Esophagus muscularis mucosa (tissue), 3 donors: ENCODE measurements at regions not wholly inside any gene's neighbourhood (a gene's known extent, or its start where the extent isn't known, plus 50 kb on each side); places are given as distances from the start of the nearest gene placed in this dataset.

Experiments used
- CTCF ChIP-seq, 3 experiments: fragments of 200-600 bp in 2 of 3; fragments of 450-650 bp in 1 of 3; sonication (generic) in 2 of 3; IDR thresholded peaks; one replicate each; pipeline ENCODE4 v1.5.1; 2017 to 2019; ENCODE audit warnings: antibody characterized with exemption in 3 of 3, mild to moderate bottlenecking in 2 of 3, moderate library complexity in 1 of 3
- POLR2A ChIP-seq: fragments of 450-650 bp; IDR thresholded peaks from one replicate; pipeline ENCODE4 v1.6.1; 2017; ENCODE audit warnings: antibody characterized with exemption, moderate library complexity, mild to moderate bottlenecking, low read depth
- POLR2AphosphoS5 ChIP-seq, 2 donors: sonication (generic); formaldehyde crosslinking; IDR thresholded peaks; one replicate each; pipeline ENCODE4 v1.6.1; 2017; ENCODE audit warnings: antibody characterized with exemption in 2 of 2

- TF ChIP-seq CTCF (IDR thresholded peaks at IDR 0.05) (no peak), POLR2A (no peak), POLR2AphosphoS5 (IDR thresholded peaks at IDR 0.05) (no peak)
These were observed 135.3 kb upstream of the GAP43 start for GRCh38 chr3:115487968-115488367.
